ENCODE measurements at regions not wholly inside any gene's neighbourhood (a gene's known extent, or its start where the extent isn't known, plus 50 kb on each side); places are given as distances from the start of the nearest gene placed in this dataset.
"Not testable (repeated sequence)": the region's sequence is repeated elsewhere in the genome, so short reads cannot be mapped to it uniquely, and the experiment has no call there.

DNA sequence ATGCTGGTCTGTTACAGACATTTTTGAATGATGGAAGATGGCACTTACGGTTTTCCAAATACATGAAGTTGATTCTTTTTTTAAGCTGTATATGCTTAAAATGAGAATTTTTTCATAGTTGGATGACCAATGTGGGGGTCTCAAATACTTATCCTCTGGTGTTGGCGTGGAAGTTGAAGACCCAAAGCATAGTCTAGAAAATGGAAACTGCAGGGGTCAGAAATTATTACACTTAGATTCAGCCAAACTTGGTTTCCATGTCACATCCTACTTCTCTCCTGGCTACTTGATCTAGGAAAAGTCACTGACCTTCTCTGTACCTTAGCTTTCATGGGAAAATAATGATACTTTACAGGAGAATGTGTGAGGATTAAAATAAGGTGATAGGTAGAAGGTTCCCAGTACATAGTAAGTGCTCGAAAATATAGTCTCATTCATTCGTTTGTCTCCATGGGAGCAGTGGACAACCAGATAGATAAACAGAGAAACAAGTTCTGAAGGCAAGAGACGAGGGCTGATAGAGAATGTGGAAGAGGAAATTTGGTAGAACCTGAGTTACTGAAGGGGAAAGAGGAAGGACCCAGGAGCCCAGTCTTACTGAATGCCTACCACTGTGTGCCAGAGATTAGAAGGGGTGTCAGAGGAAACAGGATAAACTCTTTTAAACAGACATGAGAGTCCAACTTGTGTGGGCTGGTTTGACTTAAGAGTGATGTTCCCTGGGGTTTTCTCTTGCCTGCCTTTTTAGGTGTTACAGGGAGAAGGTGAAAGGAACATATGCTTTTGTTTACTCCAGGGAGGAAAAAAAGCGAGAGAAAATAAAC, 560.3 kb upstream of the KLF4 start:
- DNase-seq = no peak

DNA sequence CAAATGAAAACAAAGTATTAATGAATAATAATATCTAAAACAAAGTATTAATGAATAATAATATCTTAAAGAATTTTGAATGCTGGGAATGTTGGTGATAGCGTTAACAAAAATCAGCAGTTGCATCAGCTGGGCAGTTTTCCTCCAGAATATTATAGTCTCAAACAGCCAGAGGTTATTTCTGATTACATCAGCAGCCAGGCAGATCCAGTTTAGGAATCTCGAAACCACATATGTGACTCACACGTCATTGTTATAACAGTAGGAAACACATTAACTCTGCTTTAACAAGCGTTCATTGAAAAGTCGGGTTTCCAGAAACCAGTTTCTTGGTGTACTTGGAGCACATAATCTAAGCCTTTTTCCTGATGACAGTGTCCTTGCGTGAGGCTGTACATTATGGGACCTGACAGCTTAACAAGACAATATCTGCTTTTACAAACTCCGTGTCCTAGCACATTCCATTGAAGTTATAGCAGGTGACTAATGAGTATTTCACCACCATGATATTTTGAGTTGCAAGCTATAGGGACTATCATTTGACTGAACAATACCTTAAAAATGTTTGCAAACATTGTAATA, 559.5 kb upstream of the KLF4 start:
- peak; percentile 71 for DNase-seq

DNA sequence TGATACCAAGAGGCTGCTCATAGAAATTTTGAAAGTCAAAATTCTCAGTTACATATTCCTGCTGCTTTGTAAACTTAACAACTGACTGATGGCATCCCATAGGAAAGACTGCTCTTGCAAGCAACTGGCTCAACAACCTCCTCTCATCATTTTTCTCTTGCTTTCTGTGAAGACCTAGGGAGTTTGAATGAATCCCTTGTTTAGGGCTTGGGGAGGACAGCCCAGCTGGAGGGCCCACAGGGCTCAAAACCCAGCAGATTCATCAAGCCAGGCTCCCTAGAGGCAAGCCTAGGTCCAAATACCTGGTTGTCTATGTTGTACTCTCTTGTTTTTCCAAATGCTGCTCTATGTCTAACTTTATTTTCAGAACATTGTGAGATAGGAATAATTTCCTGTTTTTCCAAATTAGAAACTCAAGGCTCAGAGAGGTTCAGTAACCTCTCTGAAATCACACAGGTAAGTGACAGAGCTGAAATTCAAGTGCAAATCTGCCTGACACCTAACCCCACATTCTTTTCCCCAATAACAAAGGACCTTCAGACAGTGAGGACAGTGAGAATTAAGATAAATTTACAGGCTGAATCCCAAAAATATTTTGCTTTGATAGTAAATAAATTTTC, 558.9 kb upstream of the KLF4 start:
- no peak for DNase-seq

DNA sequence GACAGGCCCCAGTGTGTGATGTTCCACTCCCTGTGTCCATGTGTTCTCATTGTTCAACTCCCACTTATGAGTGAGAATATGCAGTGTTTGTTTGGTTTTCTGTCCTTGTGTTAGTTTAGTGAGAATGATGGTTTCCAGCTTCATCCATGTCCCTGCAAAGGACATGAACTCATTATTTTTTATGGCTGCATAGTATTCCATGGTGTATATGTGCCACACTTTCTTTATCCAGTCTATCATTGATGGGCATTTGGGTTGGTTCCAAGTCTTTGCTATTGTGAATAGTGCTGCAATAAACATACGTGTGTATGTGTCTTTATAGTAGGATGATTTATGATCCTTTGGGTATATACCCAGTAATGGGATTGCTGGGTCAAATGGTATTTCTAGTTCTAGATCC, 558.2 kb upstream of the KLF4 start:
- not testable (repeated sequence) for DNase-seq

DNA sequence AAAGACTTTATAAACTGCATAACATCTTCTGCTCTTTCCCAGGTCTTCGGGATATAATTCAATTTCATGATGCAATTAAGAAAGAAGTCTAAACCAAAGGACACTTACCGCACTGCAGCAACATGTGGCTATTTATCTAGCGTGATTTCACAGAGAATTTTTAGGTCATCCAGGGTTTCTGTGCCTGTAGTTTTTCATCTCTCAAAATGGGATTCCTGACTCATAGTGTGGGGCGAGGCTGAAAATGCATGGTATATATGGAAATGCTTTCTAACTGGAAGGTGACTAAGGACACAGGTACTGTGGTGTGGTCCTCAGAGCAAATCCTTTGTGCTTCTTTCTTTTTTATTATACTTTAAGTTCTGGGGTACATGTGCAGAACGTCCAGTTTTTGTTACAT, 557.7 kb upstream of the KLF4 start:
- DNase-seq = no peak

DNA sequence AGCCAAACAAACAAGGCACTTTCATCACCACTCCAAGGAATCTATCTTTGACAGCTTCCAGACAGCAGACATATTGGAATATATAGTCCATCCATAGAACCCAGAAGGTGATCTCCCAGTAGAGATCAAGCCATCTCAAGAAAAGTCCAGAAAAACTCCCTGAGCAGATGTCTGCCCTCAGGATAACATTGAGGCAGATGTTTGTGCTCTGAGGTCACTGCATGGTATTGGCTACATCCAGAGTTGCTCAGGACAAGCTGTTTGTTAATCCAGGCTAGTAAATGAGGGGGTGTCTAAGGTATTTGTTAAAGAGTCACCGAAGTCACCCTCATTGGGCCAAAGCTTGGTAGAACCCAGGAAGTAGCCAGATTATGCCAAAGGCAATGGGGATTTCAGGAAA, 556.3 kb upstream of the KLF4 start:
- DNase-seq = no peak

DNA sequence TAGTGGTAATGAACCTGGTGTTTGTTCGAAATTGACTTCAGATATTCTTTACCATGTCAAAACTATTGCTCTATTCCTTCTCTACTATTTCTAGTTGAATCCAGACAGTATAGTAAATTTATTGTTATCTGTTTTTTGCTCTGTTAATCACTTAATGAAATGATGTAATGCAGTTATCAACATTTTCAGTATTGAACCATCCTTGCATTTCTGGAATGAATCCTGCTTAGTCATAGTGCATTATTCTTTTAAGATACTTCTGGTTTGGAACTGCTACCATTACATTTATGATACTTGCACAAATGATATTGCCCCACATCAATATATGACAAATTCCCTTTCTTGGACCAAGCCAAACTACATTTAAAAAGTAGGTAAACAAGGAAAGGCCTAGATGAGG, 554.0 kb upstream of the KLF4 start:
- DNase-seq = no peak

DNA sequence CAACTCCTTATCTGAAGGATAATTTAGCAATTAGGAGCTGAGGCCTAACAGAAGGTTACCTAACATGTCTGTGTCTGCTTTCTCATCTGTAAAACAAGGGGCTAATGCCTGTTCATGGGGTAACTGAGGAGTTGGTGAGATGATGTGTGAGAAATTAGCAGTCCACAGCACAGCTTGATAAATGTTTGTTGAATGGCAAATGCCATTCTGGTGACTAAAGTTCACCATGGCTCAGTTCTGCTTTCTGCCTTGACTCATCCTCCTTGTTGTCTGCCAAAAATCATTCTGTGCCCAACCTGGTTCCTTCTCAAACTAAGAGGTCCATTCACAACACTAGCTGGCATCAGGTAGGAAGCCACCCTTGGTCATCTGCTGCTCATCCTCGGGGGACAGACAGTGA, 552.0 kb upstream of the KLF4 start:
- DNase-seq = peak; percentile 16

DNA sequence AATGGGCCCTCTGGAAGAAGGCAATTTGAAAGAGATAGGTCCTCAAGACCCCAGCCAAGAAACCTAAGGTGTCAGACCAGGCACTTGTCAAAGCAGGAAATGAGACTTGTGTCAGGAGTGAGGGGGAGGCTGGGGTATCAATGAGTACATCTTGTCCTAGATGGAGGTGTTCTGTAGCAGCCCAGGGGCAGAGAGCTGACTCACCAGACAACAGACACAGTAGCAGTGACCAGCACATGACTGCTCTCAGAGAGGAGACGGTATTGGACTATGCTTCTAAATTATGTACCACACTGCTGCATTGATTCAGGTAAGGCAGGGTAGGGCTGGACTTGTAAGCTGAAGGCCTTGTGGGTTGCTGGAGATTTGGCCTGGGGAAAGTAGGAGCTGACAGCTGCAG, 551.2 kb upstream of the KLF4 start:
- peak; percentile 12 for DNase-seq

DNA sequence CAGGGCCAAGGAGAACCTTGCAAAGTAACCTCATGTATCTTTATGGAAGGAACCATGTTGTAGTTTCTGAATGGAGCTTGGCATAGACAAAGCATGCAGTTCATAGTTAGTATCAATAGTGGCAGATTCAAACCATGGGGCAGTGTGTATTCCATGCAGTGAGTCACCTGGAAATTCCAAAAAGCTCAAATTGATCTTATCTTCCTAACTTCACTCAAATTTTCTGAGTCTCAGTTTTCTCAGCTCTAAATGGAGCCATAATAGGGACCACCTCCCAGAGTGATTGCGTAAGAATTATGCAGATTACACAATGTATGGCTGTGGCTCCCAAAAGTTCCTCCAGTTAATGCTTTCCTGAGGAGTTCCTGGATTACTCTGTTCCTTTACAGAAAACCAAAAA, 549.9 kb upstream of the KLF4 start:
- DNase-seq = no peak

DNA sequence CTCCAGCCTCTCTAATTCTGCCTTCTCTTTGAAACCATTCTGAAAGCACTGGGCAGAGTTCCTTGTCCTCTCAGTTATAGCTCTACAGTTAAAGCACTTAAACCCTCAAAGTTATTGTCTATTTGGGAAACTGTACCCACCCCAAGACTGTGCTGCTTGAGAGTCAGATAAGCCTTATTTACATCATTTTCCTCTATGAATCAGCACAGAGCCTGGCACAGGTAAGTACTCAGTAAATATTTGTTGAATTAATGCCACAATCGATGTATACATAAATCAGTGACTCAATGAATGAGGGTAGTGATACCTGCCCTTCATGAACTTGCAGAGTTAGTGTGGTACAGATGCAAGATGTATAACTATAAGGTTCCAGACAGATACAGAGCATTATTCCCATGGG, 549.4 kb upstream of the KLF4 start:
- DNase-seq = no peak

DNA sequence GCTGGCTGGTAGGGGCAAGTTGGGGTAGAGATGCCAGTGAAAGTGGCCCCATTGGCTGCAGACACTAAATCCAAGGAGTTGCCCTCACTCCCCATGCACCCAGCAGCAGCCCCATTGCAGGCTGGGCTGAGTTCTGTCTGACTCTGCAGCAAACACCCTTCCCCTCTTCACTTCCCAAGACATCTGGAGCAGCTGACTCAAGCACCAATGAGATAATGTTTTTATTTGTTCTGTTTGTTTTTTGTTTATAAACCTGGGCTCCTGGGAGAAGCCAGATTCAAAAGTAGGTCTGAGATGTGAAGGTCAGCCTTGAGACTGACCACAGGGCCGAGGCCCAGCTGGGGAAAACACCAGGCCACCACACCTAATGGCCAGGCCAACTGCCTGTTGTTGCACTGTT, 545.9 kb upstream of the KLF4 start:
- DNase-seq = no peak

DNA sequence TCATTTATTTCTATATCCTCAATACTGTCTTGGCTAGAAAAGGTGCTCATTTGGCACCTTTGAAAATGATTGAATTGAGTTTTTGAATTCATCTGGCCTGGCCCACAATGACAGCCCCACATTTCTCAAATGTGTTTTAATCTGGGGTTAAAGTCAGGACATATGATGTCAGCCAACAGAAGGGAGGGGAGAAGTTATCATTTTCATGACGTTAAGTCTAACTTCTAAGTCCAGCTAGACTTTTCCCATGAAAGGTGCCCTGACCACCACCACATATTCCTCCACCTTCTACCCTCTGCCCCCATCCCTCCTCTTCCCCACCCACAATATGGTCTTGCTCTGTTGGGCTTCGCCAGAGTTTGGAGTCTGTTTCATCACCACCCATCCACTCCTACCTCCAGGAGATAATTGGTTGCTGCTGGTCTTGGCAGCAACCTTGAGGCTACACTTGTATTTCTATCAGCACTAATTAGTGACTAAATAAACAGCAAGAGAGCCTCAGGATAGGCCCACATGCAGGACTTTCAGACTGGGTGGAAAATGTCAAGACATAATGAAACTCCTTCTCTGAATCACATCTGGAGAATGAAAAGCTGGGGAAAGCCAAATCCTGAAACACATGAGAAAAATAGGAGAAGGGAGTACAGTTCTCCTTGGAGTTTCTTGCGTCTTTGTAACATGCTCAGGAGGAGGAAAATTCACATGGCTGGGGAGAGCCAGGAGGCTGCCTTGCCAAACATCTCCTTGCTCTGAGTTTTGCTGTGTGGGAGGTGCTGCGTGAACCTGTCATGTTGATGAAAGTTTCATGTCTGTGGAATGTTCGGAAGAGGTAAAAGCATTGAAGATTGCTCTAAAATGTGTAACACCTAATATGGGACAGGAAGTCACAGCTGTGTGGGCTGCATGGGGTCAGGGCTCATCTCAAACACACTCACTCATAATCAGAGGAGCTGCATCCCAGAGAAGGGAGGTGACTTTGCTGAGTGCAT, 544.7 kb upstream of the KLF4 start:
- DNase-seq = no peak

DNA sequence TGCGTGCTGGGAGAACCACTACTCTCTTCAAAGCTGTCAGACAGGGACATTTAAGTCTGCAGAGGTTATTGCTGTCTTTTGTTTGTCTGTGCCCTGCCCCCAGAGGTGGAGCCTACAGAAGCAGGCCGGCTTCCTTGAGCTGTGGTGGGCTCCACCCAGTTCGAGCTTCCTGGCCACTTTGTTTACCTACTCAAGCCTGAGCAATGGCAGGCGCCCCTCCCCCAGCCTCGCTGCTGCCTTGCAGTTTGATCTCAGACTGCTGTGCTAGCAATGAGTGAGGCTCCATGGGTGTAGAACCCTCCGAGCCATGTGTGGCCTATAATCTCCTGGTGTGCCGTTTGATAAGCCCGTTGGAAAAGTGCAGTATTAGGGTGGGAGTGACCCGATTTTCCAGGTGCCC, 542.5 kb upstream of the KLF4 start:
- DNase-seq = not testable (repeated sequence)

DNA sequence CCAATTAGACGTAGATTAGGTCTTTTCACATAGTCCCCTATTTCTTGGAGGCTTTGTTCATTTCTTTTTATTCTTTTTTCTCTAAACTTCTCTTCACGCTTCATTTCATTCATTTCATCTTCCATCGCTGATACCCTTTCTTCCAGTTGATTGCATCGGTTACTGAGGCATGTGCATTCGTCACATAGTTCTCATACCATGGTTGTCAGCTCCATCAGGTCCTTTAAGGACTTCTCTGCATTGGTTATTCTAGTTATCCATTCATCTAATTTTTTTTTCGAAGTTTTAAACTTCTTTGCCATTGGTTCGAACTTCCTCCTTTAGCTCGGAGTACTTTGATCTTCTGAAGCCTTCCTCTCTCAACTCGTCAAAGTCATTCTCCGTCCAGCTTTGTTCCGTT, 541.7 kb upstream of the KLF4 start:
- not testable (repeated sequence) for DNase-seq

DNA sequence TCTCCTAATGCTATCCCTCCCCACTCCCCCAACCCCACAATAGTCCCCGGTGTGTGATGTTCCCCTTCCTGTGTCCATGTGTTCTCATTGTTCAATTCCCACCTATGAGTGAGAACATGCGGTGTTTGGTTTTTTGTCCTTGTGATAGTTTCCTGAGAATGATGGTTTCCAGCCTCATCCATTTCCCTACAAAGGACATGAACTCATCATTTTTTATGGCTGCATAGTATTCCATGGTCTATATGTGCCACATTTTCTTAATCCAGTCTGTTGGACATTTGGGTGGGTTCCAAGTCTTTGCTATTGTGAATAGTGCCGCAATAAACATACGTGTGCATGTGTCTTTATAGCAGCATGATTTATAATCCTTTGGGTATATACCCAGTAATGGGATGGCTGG, 537.1 kb upstream of the KLF4 start:
- not testable (repeated sequence) for DNase-seq

DNA sequence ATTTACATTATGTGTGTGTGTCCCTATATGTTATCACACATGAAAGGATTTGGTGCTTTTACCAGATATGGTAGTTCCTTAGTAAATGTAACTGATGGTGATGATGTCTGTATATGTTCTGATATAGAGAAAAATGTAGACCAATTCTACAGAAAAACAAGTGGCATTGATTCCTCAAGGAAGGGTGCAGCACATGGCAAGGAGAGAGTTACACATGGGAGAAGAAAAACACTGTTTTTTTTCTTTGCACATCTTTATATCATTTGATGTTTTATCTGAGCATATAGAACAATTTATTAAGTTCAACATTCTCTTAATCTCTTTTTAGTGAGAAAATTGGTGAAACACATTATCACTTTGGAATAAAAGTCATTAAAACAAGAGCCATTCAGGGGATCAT, 535.0 kb upstream of the KLF4 start:
- no peak for DNase-seq

DNA sequence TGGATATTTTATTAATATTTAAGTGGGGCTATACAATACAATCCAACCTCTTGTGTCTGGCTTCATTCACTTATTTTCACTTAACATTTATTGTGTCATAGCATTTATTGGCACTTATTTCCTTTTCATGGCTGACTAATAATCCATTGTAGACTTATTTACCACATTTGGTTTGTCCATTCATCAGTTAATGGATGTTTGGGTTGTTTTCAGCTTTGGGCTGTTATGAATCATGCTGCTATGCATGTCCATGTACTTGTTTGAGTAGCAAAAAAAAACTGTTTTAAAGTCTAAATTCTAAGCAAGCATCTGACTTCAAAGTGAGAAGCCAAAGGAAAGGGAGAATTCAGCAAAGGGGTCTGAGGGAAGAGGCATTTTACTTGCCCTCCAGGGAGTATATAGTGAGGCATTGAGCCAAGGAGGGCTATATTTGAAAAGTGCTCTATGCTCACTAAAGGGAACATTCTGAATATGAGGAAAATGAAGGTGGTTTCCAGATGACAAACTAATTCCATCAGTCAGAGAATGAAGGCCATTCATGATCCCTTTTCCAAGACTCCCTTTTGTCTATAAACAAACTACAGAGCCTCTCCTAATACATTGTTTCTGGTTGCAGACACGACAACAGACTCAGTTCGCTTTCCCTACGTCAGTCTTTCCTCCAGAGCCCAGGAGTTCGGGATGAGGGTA, 532.8 kb upstream of the KLF4 start:
- DNase-seq = no peak

DNA sequence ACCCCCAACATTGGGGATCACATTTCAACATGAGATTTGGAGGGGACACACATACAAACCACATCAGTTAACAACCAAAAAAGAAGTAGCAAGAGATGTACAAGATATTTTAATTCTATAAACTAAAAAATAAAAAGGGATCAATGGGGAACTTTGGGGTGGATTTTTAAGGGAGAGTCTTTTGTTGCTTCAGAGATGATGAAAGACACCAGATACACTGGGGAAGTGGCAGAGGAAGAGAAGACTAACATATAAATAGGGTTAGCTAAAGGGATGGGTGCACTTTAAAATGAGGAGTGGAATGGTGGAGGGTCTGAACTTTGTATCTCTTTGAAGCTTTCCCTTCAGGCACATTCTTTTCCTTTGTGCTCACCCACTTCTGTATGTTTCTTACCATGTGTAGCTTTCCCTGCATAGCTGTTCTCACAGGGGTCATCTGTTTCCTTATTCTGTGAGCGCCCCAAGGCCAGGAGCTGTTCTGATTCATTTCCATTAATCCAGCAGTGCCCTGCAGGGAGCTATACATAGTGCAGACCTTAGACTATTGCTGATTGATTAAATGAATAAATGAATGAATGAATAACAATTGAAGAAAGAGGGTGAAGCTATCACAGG, 531.6 kb upstream of the KLF4 start:
- DNase-seq = no peak

DNA sequence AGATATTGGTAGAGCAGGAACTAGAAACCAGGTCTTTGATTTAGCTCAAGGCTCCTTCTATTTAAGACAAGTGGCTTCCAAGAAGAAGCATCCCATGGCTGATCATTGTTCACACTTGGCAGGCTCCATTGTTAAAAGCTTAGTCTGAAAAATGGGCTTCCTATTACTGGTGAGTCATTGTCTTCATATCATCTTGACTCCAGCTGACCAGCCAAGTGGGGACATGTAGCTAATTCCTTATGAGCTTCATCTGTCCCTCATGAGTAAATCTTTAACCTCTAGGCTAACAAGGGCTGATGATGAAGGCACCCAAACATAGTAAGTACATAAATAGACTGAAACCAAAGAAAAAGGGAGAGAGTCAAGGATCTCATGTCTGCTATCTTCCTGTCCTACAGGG, 530.3 kb upstream of the KLF4 start:
- DNase-seq = no peak

DNA sequence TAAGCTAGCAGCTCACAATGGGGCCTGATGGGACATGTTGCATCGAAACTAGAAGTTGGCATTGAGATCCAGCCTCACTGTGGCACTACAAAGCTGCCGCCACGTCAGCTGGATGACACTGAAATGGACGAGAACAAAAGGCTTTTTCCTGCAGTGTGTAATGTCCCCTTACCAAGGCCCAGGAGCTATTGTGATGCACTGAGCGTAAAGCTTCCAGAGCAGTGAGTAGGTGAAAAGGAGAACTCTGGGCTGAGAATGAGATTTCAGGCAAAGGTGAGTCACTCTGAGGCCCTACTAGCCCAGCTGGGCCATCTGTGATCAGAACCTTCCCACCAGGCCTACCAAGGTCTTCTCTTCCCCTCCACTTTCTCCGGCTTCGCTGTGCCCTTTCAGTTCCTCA, 528.1 kb upstream of the KLF4 start:
- DNase-seq = no peak

DNA sequence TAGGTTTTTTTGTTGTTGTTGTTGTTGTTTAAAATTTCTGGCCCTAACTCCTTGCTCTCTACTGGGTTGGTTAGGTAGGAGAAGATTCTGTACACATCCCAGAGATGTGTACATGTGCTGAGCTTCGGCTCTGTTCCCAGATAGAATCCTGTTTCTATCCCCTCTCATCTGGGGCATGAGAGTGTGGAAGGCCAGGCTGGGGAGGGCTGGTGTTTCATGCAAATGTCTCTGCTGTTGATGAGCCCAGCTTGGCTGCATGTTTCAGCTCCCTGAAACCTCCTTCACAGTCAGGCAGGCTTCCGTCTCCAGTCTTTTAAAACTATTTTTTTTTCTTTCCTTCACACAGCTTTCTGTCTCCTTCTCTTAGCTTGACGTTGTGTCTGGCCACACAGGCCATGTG, 526.9 kb upstream of the KLF4 start:
- no peak for DNase-seq

Measured in dermis blood vessel endothelial cell (primary cell).